ENCODE measurements at regions not wholly inside any gene's neighbourhood (a gene's known extent, or its start where the extent isn't known, plus 50 kb on each side); places are given as distances from the start of the nearest gene placed in this dataset.
"Not testable (repeated sequence)": the region's sequence is repeated elsewhere in the genome, so short reads cannot be mapped to it uniquely, and the experiment has no call there.

DNA sequence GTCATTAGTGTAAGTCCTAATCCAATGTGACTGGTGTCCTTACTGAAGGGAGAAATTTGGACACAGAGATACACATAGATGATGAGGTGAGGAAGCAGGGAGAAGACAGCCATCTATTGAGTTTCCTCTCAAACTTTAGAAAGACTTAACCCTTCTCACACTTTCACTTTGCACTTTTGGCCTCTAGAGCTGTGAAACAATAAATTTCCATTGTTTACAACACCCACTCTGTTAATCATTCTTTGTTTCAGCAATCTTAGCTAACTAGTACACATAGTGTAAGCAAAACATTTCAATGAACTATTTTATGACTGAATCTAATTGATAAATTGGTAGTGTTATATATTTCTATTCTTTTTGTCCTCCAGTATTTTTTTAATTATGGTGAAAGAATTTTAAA lies 1092.8 kb upstream of the POT1 start:
- no peak for DNase-seq (ENCODE audit: extremely low read depth, low read depth, low spot score)

DNA sequence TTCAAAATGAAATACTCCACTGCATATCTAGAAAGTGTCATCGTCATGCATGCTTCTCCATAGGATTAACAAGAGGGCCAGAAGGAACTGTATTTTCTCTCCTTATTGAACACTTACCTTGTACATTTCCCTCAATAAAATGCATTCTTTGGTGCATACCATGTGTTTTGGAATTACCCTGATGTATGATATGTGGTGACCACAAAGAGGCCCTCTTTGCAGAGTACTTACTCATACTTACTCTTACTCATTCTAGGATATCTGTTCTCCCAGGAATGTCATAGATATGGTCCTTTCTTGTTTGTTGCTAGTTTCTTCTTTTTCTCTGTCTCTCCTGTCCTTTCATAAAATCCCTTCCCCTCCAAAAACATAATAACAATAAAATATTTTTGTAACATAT lies 1087.1 kb upstream of the POT1 start:
- no peak for DNase-seq (ENCODE audit: extremely low read depth, low read depth, low spot score)

DNA sequence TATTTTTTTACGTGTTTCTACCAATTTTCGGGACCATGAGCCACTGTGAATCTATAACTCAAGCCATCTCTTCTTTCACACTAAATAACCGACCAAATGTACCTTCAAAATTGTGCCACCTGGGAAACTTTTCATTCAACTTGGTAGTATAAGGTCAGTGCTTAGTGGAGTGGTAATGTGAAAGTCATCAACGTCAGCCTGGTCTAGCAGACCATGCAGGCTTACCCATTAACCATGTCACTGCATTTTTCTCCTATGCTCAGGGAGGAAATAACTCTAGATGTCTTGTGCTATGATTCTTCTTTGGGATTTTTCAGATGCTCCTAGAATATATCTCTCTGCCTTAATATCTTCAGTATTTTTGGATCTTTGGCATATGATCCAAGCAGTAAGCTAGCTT lies 1075.4 kb upstream of the POT1 start:
- no peak for DNase-seq (ENCODE audit: extremely low read depth, low read depth, low spot score)

DNA sequence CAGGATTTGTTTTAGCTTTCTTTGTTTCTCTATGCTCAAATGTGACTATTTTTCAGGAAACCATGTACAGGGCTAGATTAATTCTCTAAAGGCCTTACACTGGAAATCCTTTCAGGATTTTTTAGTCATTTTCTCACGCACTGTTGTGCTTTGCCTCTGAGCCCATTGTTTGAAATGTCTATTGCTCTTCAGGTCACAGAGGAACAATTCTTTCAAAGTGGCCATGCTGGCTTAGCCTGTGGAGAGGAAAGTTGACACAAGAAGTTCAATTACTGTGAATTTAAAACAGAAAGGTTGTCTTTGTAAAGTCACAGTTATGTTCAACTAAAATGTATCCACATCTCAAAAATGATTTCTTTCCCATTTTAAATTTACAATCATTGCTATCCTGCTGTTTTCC lies 1071.7 kb upstream of the POT1 start:
- no peak for DNase-seq (ENCODE audit: extremely low read depth, low read depth, low spot score)

DNA sequence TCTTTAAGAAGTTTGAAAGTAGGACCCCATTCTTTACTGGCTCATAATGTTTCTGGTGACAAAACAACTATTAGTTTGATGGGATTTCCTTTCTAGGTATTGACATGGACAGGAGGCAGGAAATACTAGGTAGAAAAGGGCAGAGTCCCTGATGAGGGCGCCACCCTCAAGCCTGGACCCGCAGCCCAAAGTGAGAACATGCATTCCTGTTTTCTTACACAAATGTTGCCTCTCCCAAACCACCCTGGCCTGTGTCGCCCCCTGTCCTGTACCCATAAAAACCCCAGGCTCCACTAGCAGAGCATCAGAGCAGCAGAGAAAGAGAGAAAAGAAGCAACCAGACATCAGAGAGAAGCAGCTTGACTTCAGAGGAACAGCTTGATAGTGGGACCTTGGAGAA lies 1055.2 kb upstream of the POT1 start:
- no peak for DNase-seq (ENCODE audit: extremely low read depth, low read depth, low spot score)

DNA sequence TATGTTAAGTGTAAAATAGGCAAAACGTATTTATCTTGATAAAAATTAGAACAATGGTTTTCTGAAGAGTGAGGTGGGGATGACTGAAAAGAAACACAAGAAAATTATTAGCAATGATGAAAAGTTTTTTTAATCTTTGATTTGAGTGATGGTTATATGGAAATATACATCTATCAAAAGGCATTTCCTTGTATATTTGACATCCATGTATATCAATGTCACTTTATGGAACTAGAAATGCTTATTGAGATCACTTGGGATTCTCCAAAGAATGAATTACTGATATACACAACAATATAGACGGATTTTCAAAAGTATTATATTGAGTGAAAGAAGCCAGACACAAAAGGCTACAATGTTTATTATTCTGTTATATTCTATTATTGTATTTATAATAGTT lies 1042.0 kb upstream of the POT1 start:
- DNase-seq (ENCODE audit: extremely low read depth, low read depth, low spot score), result no peak

DNA sequence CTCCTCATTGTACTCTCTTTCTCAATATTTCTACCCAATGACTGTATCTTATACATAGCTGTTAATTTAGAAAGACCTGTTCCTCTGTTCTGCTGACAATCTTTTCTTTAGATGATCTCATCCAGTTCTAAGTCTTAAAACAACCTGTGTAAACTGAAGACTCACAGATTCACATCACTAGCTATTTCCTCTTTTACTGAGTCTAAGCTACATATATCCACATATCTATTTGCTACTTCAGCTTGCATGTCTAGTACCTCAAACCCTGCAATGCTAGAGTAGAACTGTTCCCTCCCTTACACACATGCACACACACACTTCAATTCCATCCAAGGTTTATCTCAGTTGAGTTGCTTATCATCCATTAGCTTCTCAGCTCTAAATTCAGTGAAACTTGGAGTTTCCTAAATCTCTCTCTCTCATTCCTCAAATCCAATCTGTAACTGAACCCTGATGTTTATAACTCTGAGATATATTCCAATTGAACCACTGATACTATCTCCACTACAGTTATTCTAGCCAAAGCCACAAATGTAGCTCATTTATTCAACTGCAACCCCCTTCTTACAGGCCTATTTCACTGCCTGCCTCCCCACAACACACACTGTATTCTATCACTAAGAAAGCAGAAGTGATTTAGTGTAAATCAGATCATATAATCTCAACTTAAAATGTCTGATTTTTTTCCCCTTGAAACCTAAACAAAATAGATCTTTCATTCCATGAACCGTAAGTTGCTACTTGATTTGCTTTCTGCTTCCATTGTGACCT lies 1036.8 kb upstream of the POT1 start:
- no peak for DNase-seq (ENCODE audit: extremely low read depth, low read depth, low spot score)

DNA sequence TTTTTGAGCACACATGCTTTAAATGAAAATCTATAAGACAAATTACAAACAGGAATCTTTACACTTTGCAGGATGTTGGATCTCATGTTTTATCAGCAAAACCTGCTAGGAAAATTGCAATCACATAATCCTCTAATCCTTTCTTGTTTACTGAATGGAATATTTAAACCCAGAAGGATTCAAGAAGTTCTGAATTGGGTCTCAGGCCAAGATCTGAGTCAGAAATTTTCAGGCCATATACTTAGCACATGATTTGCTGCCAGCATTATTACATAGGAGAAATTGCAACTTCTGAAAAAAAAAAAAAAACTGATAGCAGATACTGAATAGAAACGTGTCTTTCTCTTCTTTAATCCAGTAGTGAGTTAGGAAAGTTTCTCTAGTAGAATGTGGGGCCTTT lies 1005.3 kb upstream of the POT1 start:
- DNase-seq (ENCODE audit: extremely low read depth, low read depth, low spot score), result no peak

DNA sequence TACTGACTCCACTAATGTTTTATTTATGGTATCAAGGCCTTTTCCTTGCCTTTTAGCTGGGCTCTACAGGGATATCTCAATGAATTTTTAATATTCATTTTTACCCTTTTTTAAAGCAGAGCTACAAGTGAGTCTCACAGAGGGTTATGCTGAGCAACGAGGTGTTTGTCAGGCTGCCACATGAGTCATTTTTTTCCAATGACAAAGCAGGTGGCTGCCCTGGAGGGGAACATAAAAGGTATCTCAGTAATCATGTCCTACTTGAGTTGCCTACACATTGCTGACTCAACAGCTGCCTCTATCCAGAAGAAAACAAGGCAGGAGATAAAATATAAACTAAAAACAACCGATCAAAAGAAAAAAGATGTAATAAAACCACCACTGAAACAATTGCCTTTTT lies 1004.9 kb upstream of the POT1 start:
- no peak for DNase-seq (ENCODE audit: extremely low read depth, low read depth, low spot score)

DNA sequence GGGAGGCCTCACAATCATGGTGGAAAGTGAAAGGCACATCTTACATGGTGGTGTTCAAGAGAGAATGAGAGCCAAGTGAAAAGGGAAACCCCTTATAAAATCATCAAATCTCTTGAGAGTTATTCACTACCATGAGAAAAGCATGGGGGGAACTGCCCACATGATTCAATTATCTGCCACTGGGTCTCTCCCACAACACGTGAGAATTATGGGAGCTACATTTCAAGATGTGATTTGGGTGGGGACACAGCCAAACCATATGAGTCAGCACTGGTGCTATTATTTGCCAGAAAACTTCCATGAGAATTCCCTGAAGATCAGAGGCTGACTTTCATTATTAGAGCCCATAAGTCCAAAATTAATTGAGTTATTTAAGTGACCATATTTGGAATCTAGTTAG lies 1001.2 kb upstream of the POT1 start:
- no peak for DNase-seq (ENCODE audit: extremely low read depth, low read depth, low spot score)

DNA sequence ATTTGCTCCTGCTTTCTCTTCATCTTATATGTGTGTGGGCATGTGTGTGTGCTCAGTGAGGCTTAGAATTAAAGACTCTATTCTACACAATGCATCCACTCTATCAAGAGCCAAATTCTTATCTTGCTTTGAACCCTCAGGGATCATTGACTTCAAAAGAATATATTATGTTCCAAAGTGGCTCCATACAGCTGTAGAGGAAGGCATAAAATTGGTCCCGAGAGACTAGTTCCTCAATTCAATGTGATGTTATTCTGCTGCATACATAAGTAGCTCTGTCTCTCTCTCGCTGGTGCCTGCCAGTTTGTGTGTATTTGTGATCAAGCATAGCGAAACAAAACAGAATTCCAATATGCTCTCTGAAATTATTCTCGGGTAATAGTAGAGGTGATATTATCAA lies 997.9 kb upstream of the POT1 start:
- no peak for DNase-seq (ENCODE audit: extremely low read depth, low read depth, low spot score)

DNA sequence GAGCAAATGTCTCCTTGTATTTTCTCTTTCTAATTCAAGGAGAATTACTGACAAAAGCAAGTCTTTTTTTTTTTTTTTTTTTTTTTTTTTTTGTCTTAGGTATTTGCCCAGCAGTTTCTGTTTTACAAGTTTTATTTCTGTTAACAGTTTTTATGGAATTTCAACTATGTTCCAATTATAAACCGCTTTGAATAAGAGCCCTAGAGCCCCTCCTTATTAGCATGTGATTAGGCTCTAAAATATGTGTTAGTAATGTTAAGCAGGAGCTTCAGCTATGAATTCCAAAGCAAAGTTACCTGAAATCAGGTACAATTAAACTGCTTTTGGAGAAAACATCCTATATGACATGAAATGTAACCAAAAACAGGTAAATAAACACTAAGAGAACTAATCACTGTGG lies 997.0 kb upstream of the POT1 start:
- no peak for DNase-seq (ENCODE audit: extremely low read depth, low read depth, low spot score)

DNA sequence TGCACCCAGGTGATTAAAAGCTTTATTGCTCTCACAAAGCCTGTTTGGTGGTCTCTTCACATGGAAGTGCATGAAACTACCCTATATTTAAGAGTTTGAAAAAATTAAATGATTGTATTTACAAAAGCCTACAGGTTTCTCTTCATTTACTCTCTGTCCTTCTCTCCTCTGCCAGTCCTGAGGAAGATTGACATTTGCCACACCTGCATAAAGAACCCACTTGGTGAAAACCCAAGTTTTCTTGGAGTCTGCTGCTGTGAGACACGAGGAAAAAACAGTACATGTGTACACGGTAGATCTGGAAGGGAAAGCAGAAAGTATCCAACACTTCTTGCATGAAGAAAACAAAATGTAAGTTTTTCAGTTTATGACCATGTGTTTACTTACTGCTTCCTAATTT lies 994.4 kb upstream of the POT1 start:
- no peak for DNase-seq (ENCODE audit: extremely low read depth, low read depth, low spot score)

DNA sequence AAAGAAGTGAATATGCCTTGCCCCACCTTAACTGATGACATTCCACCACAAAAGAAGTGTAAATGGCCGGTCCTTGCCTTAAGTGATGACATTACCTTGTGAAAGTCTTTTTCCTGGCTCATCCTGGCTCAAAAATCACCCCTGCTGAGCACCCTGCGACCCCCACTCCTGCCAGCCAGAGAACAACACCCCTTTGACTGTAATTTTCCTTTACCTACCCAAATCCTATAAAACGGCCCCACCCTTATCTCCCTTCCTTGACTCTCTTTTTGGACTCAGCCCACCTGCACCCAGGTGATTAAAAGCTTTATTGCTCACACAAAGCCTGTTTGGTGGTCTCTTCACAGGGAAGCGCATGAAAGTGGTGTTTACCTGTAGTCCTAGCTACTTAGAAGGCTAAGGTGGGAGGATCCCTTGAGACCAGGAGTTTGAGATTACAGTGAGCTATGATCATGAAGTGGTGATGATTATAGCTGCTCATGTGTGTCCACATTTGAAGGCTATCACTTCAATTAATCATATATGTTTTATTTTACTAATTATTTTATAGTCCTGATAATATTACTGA lies 985.8 kb upstream of the POT1 start:
- not testable (repeated sequence) for DNase-seq (ENCODE audit: extremely low read depth, low read depth, low spot score)

DNA sequence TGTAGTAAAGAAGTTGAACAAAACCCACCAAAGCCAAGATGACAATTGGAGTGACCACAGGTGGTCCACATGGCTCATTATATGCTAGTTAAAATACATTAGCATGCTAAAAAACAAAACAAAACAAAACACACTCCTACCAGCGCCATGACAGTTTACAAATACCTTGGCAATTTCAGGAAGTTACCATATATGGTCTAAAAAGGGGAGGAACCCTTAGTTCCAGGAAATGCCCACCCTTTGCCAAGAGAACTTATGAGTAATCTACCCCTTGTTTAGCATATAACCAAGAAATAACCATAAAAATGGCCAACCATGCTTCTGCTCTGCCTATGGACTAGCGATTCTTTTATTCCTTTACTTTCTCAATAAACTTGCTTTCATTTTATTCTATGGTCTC lies 979.1 kb upstream of the POT1 start:
- no peak for DNase-seq (ENCODE audit: extremely low read depth, low read depth, low spot score)

DNA sequence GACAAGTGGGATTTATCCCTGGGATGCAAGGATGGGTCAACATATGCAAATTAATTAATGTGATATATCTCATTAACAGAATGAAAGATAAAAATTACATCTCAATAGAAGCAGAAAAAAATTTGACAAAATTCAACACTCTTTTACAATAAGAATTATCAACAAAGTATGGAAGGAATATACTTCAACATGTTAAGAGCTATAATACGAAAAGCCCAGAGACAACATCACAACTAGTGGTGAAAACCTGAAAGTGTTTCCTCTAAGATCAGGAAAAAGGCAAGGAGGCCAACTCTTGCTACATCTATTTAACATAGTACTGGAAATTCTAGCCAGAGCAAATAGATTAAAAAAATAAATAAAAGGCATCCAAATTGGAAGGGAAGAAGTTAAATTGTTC lies 970.0 kb upstream of the POT1 start:
- no peak for DNase-seq (ENCODE audit: extremely low read depth, low read depth, low spot score)

DNA sequence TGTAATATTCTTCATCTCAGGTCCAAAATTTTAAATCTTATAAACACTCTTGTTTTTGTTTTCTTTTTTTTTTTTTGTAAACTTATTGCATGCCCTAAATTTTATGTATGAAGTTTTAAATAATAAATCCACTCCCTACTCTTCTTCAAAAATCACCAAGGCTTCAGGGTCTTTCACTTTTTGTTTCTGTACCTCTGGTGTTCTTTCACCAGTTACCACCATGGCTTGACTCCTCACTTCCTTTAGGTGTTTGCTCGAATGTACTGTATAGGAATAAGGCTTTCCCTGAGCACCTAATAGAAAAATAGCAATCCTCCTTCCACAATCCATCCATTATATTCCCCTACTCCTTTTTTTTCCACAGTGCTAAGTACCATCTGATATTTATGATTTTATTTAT lies 962.8 kb upstream of the POT1 start:
- no peak for DNase-seq (ENCODE audit: extremely low read depth, low read depth, low spot score)

DNA sequence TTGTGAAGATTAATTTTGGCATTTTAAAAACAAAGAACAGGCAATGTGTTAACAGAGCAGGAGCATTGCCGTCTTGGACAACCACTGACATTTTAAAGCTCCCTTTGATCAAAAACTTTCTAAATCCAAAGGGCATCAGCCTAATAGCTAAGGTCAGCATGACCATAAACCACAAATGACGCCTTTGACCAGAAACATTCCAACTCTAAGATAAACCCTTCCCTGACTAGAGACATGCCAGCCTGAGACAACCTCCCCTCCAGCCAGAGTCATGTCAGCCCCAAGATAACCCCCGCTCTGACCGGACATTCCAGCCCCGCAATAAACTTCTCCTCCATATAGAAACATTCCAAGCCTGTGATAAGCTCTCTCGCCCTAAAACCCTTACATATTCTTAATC lies 949.4 kb upstream of the POT1 start:
- no peak for DNase-seq (ENCODE audit: extremely low read depth, low read depth, low spot score)

DNA sequence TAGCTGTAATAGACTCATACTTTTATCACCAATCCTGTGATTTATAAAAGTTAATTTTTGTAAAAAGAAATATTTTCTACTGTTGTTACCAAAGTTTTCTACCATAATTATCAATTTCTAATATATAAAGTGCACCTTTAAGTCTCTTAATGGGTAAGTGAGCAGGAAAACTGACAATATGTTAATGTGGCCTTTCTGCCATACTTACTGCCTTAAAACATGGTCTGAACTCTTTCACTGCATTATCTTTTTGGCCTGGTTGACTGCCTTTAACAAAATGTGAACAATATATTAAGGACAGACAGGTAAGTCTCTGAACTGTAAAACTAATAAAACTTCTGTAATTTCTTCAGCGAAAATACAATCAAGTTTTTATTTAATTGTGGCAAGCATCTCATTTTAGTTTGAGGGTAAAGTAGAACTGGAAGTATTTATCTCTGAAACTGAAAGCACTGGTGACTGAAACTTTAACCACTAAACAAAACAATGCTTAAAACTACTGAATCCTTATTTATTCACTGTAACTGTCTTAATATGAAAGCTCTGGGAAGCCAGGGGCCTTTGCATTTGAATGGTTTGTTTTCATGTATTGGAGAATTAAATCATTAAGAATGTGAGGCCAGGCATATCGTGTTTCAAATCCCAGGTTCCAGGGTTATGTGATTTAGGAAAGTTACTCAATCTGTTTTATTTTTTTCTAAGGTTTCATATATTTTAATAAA lies 948.8 kb upstream of the POT1 start:
- DNase-seq (ENCODE audit: extremely low read depth, low read depth, low spot score), result no peak

DNA sequence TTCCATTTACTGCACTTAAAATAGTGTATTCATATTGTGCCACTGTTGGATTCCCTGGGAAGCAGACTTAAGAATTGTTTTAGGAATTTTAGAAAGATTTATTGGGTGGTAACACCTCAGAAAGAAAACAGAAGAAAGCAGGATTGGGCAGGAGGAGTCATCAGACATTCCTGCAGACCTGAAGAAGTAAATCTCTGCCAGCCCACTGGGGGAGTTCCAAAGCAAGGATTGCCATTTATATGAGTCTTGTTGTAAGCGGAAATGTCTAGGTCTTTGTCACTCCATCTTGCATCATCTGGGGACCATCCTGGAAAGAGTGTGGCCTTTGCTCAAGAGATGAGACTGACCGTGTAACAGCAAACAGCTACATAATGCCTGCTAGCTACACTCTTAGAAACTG lies 947.6 kb upstream of the POT1 start:
- DNase-seq (ENCODE audit: extremely low read depth, low read depth, low spot score), result no peak

DNA sequence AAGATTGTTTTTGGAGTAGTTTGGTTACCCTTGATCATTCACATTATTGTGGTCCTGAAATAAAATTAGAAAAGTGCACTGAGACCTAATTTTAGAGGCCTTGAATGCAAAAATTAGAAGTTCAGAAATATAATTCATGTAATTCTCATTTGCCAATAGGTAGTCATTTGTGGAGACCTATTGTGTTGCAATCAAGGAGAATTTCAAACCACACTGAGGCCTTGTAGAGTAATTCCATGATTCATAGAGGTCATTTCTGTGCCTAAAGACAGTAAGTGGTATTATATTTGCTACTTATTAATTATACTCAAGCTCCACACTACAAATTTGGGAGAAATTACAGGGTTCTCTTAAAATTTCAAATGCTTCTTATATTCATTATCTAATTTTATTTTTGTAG lies 946.8 kb upstream of the POT1 start:
- DNase-seq (ENCODE audit: extremely low read depth, low read depth, low spot score), result no peak

DNA sequence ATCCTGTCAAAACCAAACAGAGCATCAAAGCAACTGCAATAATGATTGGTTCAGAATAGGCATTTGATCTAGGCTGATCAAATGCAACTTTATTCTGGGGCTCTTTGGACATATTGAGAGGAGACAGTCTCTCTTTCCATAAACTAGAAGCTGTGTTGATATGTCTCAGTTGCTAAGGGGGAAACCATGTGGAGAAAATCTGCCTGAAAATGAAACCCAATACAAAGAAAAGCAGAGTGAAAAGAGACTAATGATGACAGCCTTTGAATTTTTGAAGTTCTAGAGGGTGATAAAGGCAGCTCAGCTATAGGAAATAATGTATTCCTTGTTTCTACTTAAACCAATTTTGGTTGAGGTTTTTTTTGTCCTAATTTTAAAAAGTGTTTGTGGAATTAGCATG lies 941.8 kb upstream of the POT1 start:
- no peak for DNase-seq (ENCODE audit: extremely low read depth, low read depth, low spot score)
